ENCODE measurements at regions not wholly inside any gene's neighbourhood (a gene's known extent, or its start where the extent isn't known, plus 50 kb on each side); places are given as distances from the start of the nearest gene placed in this dataset.

GRCh38 chr12:65759735-65760134, 64.5 kb upstream of the HMGA2 start:
- in situ Hi-C loops (cut with MboI), result no loop called here

GRCh38 chr12:65761301-65761700, 63.0 kb upstream of the HMGA2 start:
- POLR2A ChIA-PET, result no interaction called here
- no peak for ATAC-seq
- no peaks in the 10 kb centered on the region for H3K36me3 ChIP-seq (ENCODE audit: control insufficient read depth, insufficient read depth, low read length)
- H2AFZ ChIP-seq (ENCODE audit: low read depth, low read length), result no peak overlapping the region
- H3K4me3 ChIP-seq, result no peak overlapping the region
- CTCF ChIA-PET (ENCODE audit: low intra/inter-chr PET ratio), result no interaction called here
- no peak for DNase-seq (ENCODE audit: extremely low read depth in 1 of 4, low spot score in 3 of 4)
- H3K79me2 ChIP-seq (ENCODE audit: control insufficient read depth, insufficient read depth, low read length), result no peaks in the 10 kb centered on the region
- WGBS (ENCODE audit: insufficient coverage, low coverage, missing lambda C conversion rate), result 0% methylated on average over 2 of the region's 2 CpGs
- no peak overlapping the region for H3K4me2 ChIP-seq (ENCODE audit: insufficient read depth, low read length)
- FAIRE-seq, result no peak
- H4K20me1 ChIP-seq (replicated peaks; ENCODE audit: control insufficient read depth, insufficient read depth, low read length), result no peaks in the 10 kb centered on the region
- in situ Hi-C loops (cut with MboI), result no loop called here
- no peak overlapping the region for H3K9ac ChIP-seq (ENCODE audit: insufficient read depth in 1 of 2, low read depth in 2 of 2, low read length in 2 of 2)
- intact Hi-C loops (cut with micrococcal nuclease), result no loop called here
- H3K27me3 ChIP-seq (ENCODE audit: control insufficient read depth in 2 of 2, insufficient read depth in 2 of 2, low read length in 2 of 2), result no peaks in the 10 kb centered on the region; a peak in 1 of 5 replicates
- no TSS peak for BruUV-seq (replicated peaks)
- no peaks in the 10 kb centered on the region for H3K9me3 ChIP-seq (replicated peaks; ENCODE audit: control insufficient read depth, insufficient read depth, low read depth, low read length)
- H3K27ac ChIP-seq (ENCODE audit: extremely low read depth, low read depth, low read length), result no peak overlapping the region
- H3K4me1 ChIP-seq (replicated peaks in 1 of 2; ENCODE audit: control insufficient read depth in 2 of 2, insufficient read depth in 2 of 2, low read length in 2 of 2), result no peaks in the 10 kb centered on the region
- H3K9me1 ChIP-seq (ENCODE audit: control insufficient read depth, insufficient read depth, low read length), result no peaks in the 10 kb centered on the region
- TF ChIP-seq GATAD2A (IDR thresholded peaks at IDR 0.05) (no peak), NCOA1 (IDR thresholded peaks at IDR 0.05; ENCODE audit: low read depth) (no peak), IFI16 (CRISPR knock-in tag; IDR thresholded peaks at IDR 0.05) (no peak), ZKSCAN1 (IDR thresholded peaks at IDR 0.05; ENCODE audit: low read depth, low read length) (no peak), PRPF4 (IDR thresholded peaks at IDR 0.05; ENCODE audit: insufficient read depth, low read depth, low read length, poor library complexity, severe bottlenecking) (no peak), MAZ (CRISPR knock-in tag; conservative IDR thresholded peaks at IDR 0.05 in 1 of 2, IDR thresholded peaks at IDR 0.05 in 1 of 2) (no peak), MCM5 (IDR thresholded peaks at IDR 0.05; ENCODE audit: low read depth) (no peak), CBFB (CRISPR knock-in tag; IDR thresholded peaks at IDR 0.05) (no peak), CEBPG (CRISPR knock-in tag; IDR thresholded peaks at IDR 0.05) (no peak), CEBPG (tag; conservative IDR thresholded peaks at IDR 0.05 in 1 of 2, IDR thresholded peaks at IDR 0.05 in 1 of 2) (no peak), E4F1 (CRISPR knock-in tag; IDR thresholded peaks at IDR 0.05; ENCODE audit: borderline replicate concordance) (no peak)

More at GRCh38 chr12:65759735-65760134, 64.5 kb upstream of the HMGA2 start:
- no peaks in the 10 kb centered on the region for H4K20me1 ChIP-seq (replicated peaks; ENCODE audit: control insufficient read depth, insufficient read depth, low read length)
- ChIA-PET POLR2A (interaction anchor here (1.5 kb wide), 1 partner anchor 9 kb away, joined by 3 read pairs; no protein-coding TSS in a partner anchor), CTCF (ENCODE audit: low intra/inter-chr PET ratio) (no interaction called here)
- no peak overlapping the region for H3K9ac ChIP-seq (ENCODE audit: insufficient read depth in 1 of 2, low read depth in 2 of 2, low read length in 2 of 2)
- H3K4me2 ChIP-seq (ENCODE audit: insufficient read depth, low read length), result no peak overlapping the region
- no peaks in the 10 kb centered on the region for H3K9me1 ChIP-seq (ENCODE audit: control insufficient read depth, insufficient read depth, low read length)
- H3K27ac ChIP-seq (ENCODE audit: extremely low read depth, low read depth, low read length), result no peak overlapping the region
- no peak for DNase-seq (ENCODE audit: extremely low read depth in 1 of 4, low spot score in 3 of 4)
- TF ChIP-seq TBP (optimal IDR thresholded peaks at IDR 0.05; ENCODE audit: low read depth, low read length) (no peak), E2F4 (CRISPR knock-in tag; IDR thresholded peaks at IDR 0.05; ENCODE audit: low read depth) (no peak), JUNB (CRISPR knock-in tag; conservative IDR thresholded peaks at IDR 0.05) (no peak), NR2C1 (IDR thresholded peaks at IDR 0.05) (no peak), NR2C1 (tag; IDR thresholded peaks at IDR 0.05) (no peak)
- no peak for ATAC-seq
- BruUV-seq (replicated peaks), result no TSS peak
- peaks cover 0 to 3% of the 10 kb centered on the region in 2 experiments; a peak in 2 of 5 replicates for H3K27me3 ChIP-seq (ENCODE audit: control insufficient read depth in 2 of 2, insufficient read depth in 2 of 2, low read length in 2 of 2)
- no peaks in the 10 kb centered on the region for H3K4me1 ChIP-seq (replicated peaks in 1 of 2; ENCODE audit: control insufficient read depth in 2 of 2, insufficient read depth in 2 of 2, low read length in 2 of 2)
- no peaks in the 10 kb centered on the region for H3K36me3 ChIP-seq (ENCODE audit: control insufficient read depth, insufficient read depth, low read length)
- no peak overlapping the region for H2AFZ ChIP-seq (ENCODE audit: low read depth, low read length)
- no peak for FAIRE-seq
- no peak overlapping the region for H3K4me3 ChIP-seq
- intact Hi-C loops (cut with micrococcal nuclease), result no loop called here
- no peaks in the 10 kb centered on the region for H3K79me2 ChIP-seq (ENCODE audit: control insufficient read depth, insufficient read depth, low read length)
- no peaks in the 10 kb centered on the region for H3K9me3 ChIP-seq (replicated peaks; ENCODE audit: control insufficient read depth, insufficient read depth, low read depth, low read length)
- 1% methylated on average over 8 of the region's 8 CpGs for WGBS (ENCODE audit: insufficient coverage, low coverage, missing lambda C conversion rate)
